Epithelial cell of esophagus (primary cell): ENCODE measurements at regions not wholly inside any gene's neighbourhood (a gene's known extent, or its start where the extent isn't known, plus 50 kb on each side); places are given as distances from the start of the nearest gene placed in this dataset.
A peak's percentile ranks its signal among the peaks of the same experiment; 100 is the strongest.

Experiments used
- DNase-seq: peaks from one replicate; pipeline ENCODE4 v3.0.0; 2010; ENCODE audit warnings: low read depth
- H3K4me3 ChIP-seq: 2 replicates; pipeline ENCODE4 v1.5.1; 2011; ENCODE audit warnings: mild to moderate bottlenecking, low read length, control low read depth
- CTCF ChIP-seq: IDR thresholded peaks from 2 replicates; pipeline ENCODE4 v1.5.1; 2011; ENCODE audit warnings: low read depth, mild to moderate bottlenecking, low read length, control low read depth, inconsistent platforms; ENCODE audit not compliant: insufficient read depth; ENCODE audit errors: missing control alignments

- peak; percentile 1 for DNase-seq
- TF ChIP-seq CTCF: no peak
These were observed 810.6 kb downstream of the CDH11 start for GRCh38 chr16:64311241-64311640.

GRCh38 chr16:64309398-64310110 lies 812.3 kb downstream of the CDH11 start:
- TF ChIP-seq CTCF: no peak

More at GRCh38 chr16:64311241-64311640, 810.6 kb downstream of the CDH11 start:
- H3K4me3 ChIP-seq: no peak overlapping the region

GRCh38 chr16:64308721-64309120 lies 813.1 kb downstream of the CDH11 start:
- no peak for DNase-seq
- no peak overlapping the region for H3K4me3 ChIP-seq
- TF ChIP-seq CTCF: no peak

More at GRCh38 chr16:64309398-64310110, 812.3 kb downstream of the CDH11 start:
- H3K4me3 ChIP-seq: no peak overlapping the region
- DNase-seq: no peak

GRCh38 chr16:64307431-64307830 lies 814.4 kb downstream of the CDH11 start:
- no peak for TF ChIP-seq CTCF

GRCh38 chr16:64305663-64306062 lies 816.2 kb downstream of the CDH11 start:
- H3K4me3 ChIP-seq: no peak overlapping the region
- TF ChIP-seq CTCF: no peak
- DNase-seq: no peak

More at GRCh38 chr16:64307431-64307830, 814.4 kb downstream of the CDH11 start:
- no peak for DNase-seq
- H3K4me3 ChIP-seq: no peak overlapping the region

- no peak for DNase-seq
- H3K4me3 ChIP-seq: no peak overlapping the region
- no peak for TF ChIP-seq CTCF
These were observed 816.9 kb downstream of the CDH11 start for GRCh38 chr16:64304951-64305350.

- no peak overlapping the region for H3K4me3 ChIP-seq
- no peak for TF ChIP-seq CTCF
- DNase-seq: no peak
These were observed 817.5 kb downstream of the CDH11 start for GRCh38 chr16:64304396-64304795.
